HS-27A (cell line): ENCODE measurements at regions not wholly inside any gene's neighbourhood (a gene's known extent, or its start where the extent isn't known, plus 50 kb on each side); places are given as distances from the start of the nearest gene placed in this dataset.

Experiments used
- DNase-seq: peaks from one replicate; pipeline ENCODE4 v3.0.0-alpha.2; 2012; ENCODE audit warnings: low read depth, missing footprints

- no peak for DNase-seq
Measured at GRCh38 chr4:11628093-11628725, 199.5 kb upstream of the HS3ST1 start.

- DNase-seq: no peak
Measured at GRCh38 chr4:11626066-11626465, 197.4 kb upstream of the HS3ST1 start.

- DNase-seq: no peak
Measured at GRCh38 chr4:11625211-11625610, 196.5 kb upstream of the HS3ST1 start.

GRCh38 chr4:11624370-11624769 is 195.7 kb upstream of the HS3ST1 start:
- DNase-seq: no peak

- no peak for DNase-seq
Measured at GRCh38 chr4:11623726-11624037, 195.0 kb upstream of the HS3ST1 start.

GRCh38 chr4:11622961-11623725 is 194.4 kb upstream of the HS3ST1 start:
- no peak for DNase-seq

GRCh38 chr4:11620861-11621260 is 192.2 kb upstream of the HS3ST1 start:
- no peak for DNase-seq

GRCh38 chr4:11618666-11619282 is 190.1 kb upstream of the HS3ST1 start:
- no peak for DNase-seq

- DNase-seq: no peak
Measured at GRCh38 chr4:11616856-11617255, 188.2 kb upstream of the HS3ST1 start.

GRCh38 chr4:11615601-11616000 is 186.9 kb upstream of the HS3ST1 start:
- no peak for DNase-seq

- DNase-seq: no peak
Measured at GRCh38 chr4:11614426-11614825, 185.7 kb upstream of the HS3ST1 start.

- no peak for DNase-seq
Measured at GRCh38 chr4:11611868-11612267, 183.2 kb upstream of the HS3ST1 start.

GRCh38 chr4:11609751-11610150 is 181.1 kb upstream of the HS3ST1 start:
- DNase-seq: no peak

- DNase-seq: no peak
Measured at GRCh38 chr4:11608992-11609391, 180.3 kb upstream of the HS3ST1 start.

- DNase-seq: no peak
Measured at GRCh38 chr4:11606078-11606477, 177.4 kb upstream of the HS3ST1 start.

- no peak for DNase-seq
Measured at GRCh38 chr4:11605597-11605996, 176.9 kb upstream of the HS3ST1 start.

- no peak for DNase-seq
Measured at GRCh38 chr4:11604821-11605220, 176.1 kb upstream of the HS3ST1 start.

- no peak for DNase-seq
Measured at GRCh38 chr4:11603591-11604194, 175.0 kb upstream of the HS3ST1 start.

- no peak for DNase-seq
Measured at GRCh38 chr4:11602606-11603340, 174.1 kb upstream of the HS3ST1 start.

GRCh38 chr4:11599064-11599463 is 170.4 kb upstream of the HS3ST1 start:
- no peak for DNase-seq

- DNase-seq: no peak
Measured at GRCh38 chr4:11598591-11598990, 169.9 kb upstream of the HS3ST1 start.

GRCh38 chr4:11597506-11597905 is 168.8 kb upstream of the HS3ST1 start:
- DNase-seq: no peak
